Suprapubic skin (tissue), 4 donors: ENCODE measurements at regions not wholly inside any gene's neighbourhood (a gene's known extent, or its start where the extent isn't known, plus 50 kb on each side); places are given as distances from the start of the nearest gene placed in this dataset.

ENCODE experiments used
- EP300 ChIP-seq: sonication (generic); formaldehyde crosslinking; IDR thresholded peaks from one replicate; pipeline ENCODE4 v1.6.1; 2017; ENCODE audit warnings: antibody characterized with exemption
- POLR2A ChIP-seq, 2 donors: fragments of 450-650 bp; IDR thresholded peaks; one replicate each; pipeline ENCODE4 v1.6.1; 2017; ENCODE audit warnings: antibody characterized with exemption in 2 of 2, mild to moderate bottlenecking in 2 of 2, moderate library complexity in 2 of 2
- POLR2AphosphoS5 ChIP-seq, 3 donors: sonication (generic); formaldehyde crosslinking; IDR thresholded peaks; one replicate each; pipeline ENCODE4 v1.6.1; 2017; ENCODE audit warnings: antibody characterized with exemption in 3 of 3

GRCh38 chr2:19442731-19443130 lies 84.3 kb upstream of the OSR1 start:
- TF ChIP-seq EP300 (no peak), POLR2A (IDR thresholded peaks at IDR 0.05) (no peak), POLR2AphosphoS5 (IDR thresholded peaks at IDR 0.05) (no peak)
